K562 (cell line): ENCODE measurements at regions not wholly inside any gene's neighbourhood (a gene's known extent, or its start where the extent isn't known, plus 50 kb on each side); places are given as distances from the start of the nearest gene placed in this dataset.

Experiments
- ATAC-seq: fragments of 200-7000 bp; cut with Tn5 transposase; 3 replicates; pipeline ENCODE4 v1.9.1; 2020; ENCODE audit warnings: moderate library complexity
- BruUV-seq: library from RNA; stranded (reverse); fragments of 400-500 nt; replicated peaks from 2 replicates; lab custom pipeline; 2021; lab: Mats Ljungman, UMichigan
- CTCF ChIA-PET: fragments of 300-600 bp; formaldehyde crosslinking; extraction: SDS; loops from one replicate; lab custom pipeline; 2021; ENCODE audit warnings: low intra/inter-chr PET ratio; lab: Yijun Ruan, JAX
- POLR2A ChIA-PET: fragments of 300-600, 350-650 bp; sonication (Branson Sonifier 250); formaldehyde crosslinking; extraction: SDS; loops from one replicate; lab custom pipeline; 2021; ENCODE audit warnings: antibody characterized with exemption, inconsistent platforms; lab: Yijun Ruan, JAX
- DNase-seq, 4 experiments: peaks; one replicate each; pipeline versions ENCODE4 v3.0.0 to v3.0.0-alpha.2; 2011 to 2018; ENCODE audit warnings: low spot score in 3 of 4, mixed read lengths in 3 of 4; ENCODE audit errors: extremely low read depth in 1 of 4
- FAIRE-seq: peaks from 2 replicates; lab custom pipeline; 2011; peaks lifted over from hg19 to GRCh38; lab: Jason Lieb, UNC
- H2AFZ ChIP-seq: 2 replicates; pipeline ENCODE4 v1.6.0; 2011; ENCODE audit warnings: low read depth, low read length, control low read depth, inconsistent platforms
- H3K27ac ChIP-seq: fragments of 200-600 bp; 3 replicates; pipeline ENCODE4 v1.8.0; 2011; ENCODE audit warnings: low read depth, mild to moderate bottlenecking, control low read depth, inconsistent platforms, low read length, moderate library complexity, mixed read lengths; ENCODE audit errors: extremely low read depth
- H3K27me3 ChIP-seq, 2 experiments: fragments of 300-600 bp in 1 of 2; 2 replicates in 1 of 2; 3 replicates in 1 of 2; pipeline versions ENCODE4 v1.6.0 to v1.8.0; 2011; ENCODE audit warnings: inconsistent platforms in 2 of 2, low read length in 2 of 2, mild to moderate bottlenecking in 1 of 2, mixed read lengths in 1 of 2, moderate library complexity in 1 of 2; ENCODE audit not compliant: control insufficient read depth in 2 of 2, insufficient read depth in 2 of 2
- H3K36me3 ChIP-seq: fragments of 300-600 bp; 3 replicates; pipeline ENCODE4 v1.8.0; 2011; ENCODE audit warnings: mild to moderate bottlenecking, low read length, inconsistent platforms; ENCODE audit not compliant: control insufficient read depth, insufficient read depth
- H3K4me1 ChIP-seq, 2 experiments: fragments of 200-600 bp in 1 of 2; replicated peaks in 1 of 2; 2 replicates in 1 of 2; 3 replicates in 1 of 2; pipeline versions ENCODE4 v1.5.1 to v1.8.0; 2011; ENCODE audit warnings: inconsistent platforms in 2 of 2, low read length in 2 of 2, mild to moderate bottlenecking in 1 of 2, mixed read lengths in 1 of 2, moderate library complexity in 1 of 2; ENCODE audit not compliant: control insufficient read depth in 2 of 2, insufficient read depth in 2 of 2
- H3K4me2 ChIP-seq: 2 replicates; pipeline ENCODE4 v1.6.1; 2011; ENCODE audit warnings: low read length, control low read depth, inconsistent platforms, mixed read lengths; ENCODE audit not compliant: insufficient read depth
- H3K4me3 ChIP-seq: fragments of 200-600 bp; sonication (generic), shearing (Covaris generic); 2 replicates; pipeline ENCODE4 v1.5.1; 2016; ENCODE audit warnings: control low read depth, inconsistent platforms
- H3K79me2 ChIP-seq: fragments of 200-600 bp; 3 replicates; pipeline ENCODE4 v1.8.0; 2011; ENCODE audit warnings: low read length, inconsistent platforms; ENCODE audit not compliant: control insufficient read depth, insufficient read depth
- H3K9ac ChIP-seq, 2 experiments: 2 replicates each; pipeline versions ENCODE4 v1.6.0 to v1.6.1; 2011; ENCODE audit warnings: low read depth in 2 of 2, low read length in 2 of 2, control low read depth in 1 of 2, inconsistent platforms in 1 of 2, mild to moderate bottlenecking in 1 of 2, mixed read lengths in 1 of 2; ENCODE audit not compliant: insufficient read depth in 1 of 2
- H3K9me1 ChIP-seq: one replicate; pipeline ENCODE4 v1.6.0; 2011; ENCODE audit warnings: inconsistent platforms, mild to moderate bottlenecking, low read length, moderate library complexity; ENCODE audit not compliant: control insufficient read depth, insufficient read depth
- H3K9me3 ChIP-seq: replicated peaks from 2 replicates; pipeline ENCODE4 v1.5.1; 2011; ENCODE audit warnings: low read depth, low read length, inconsistent platforms; ENCODE audit not compliant: control insufficient read depth, insufficient read depth
- H4K20me1 ChIP-seq: replicated peaks from 2 replicates; pipeline ENCODE4 v1.6.1; 2011; ENCODE audit warnings: low read length, inconsistent platforms, mixed read lengths; ENCODE audit not compliant: control insufficient read depth, insufficient read depth
- POLR2H ChIP-seq: IDR thresholded peaks from 2 replicates; pipeline ENCODE4 v1.6.1; 2016; ENCODE audit warnings: missing genetic modification characterization, low read depth, mild to moderate bottlenecking, control low read depth, missing compliant biosample characterization, moderate library complexity
- SMC3 ChIP-seq: conservative IDR thresholded peaks from 2 replicates; pipeline ENCODE4 v1.6.1; 2011; ENCODE audit warnings: low read depth, low read length, improper control_type of control experiment; ENCODE audit not compliant: insufficient read depth
- TRIM28 ChIP-seq: fragments of 450-650 bp; IDR thresholded peaks from 2 replicates; pipeline ENCODE4 v1.6.1; 2017
- WGBS: fragments of 100-300 bp; shearing (Covaris generic); methylation state at CpG from one replicate; pipeline ENCODE4 v1.1.6; 2016; ENCODE audit warnings: low coverage, mixed read lengths; ENCODE audit not compliant: insufficient coverage; ENCODE audit errors: missing lambda C conversion rate; 5-methylcytosine and 5-hydroxymethylcytosine counted together
- in situ Hi-C: fragments of 300-500 bp; cut with MboI; formaldehyde crosslinking; loops from 4 replicates; pipeline ENCODE4 v1.15.0; 2018; ENCODE audit warnings: inconsistent platforms, mixed read lengths
- intact Hi-C: fragments of 100-400 bp; cut with micrococcal nuclease; formaldehyde crosslinking; loops from 2 replicates; pipeline ENCODE4 v1.14.2; 2022

DNA sequence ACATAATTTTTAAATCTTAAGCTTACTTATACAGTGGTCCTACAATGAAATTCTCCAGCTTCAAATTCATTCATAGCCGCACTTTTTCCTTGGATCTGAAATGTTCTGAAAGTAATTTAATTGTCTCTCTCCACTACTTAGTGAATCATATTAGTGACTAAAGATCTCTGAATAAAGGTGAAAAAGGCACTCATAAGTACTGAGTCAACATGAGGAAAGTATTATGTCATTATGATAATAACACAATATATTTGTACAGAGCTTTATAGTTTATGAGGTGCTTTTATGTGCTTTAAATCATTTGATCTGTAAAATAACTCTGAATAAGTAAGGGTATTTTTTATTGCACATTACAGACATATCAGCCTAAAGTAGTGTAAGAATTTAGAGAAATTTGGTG lies 628.2 kb upstream of the SLITRK5 start:
- Histone ChIP-seq H3K79me2 (no peaks in the 10 kb centered on the region), H3K9ac (no peak overlapping the region), H3K4me1 (no peaks in the 10 kb centered on the region), H3K9me3 (no peaks in the 10 kb centered on the region), H3K27me3 (no peaks in the 10 kb centered on the region), H3K4me3 (no peak overlapping the region), H2AFZ (no peak overlapping the region), H4K20me1 (no peaks in the 10 kb centered on the region), H3K27ac (no peak overlapping the region), H3K36me3 (no peaks in the 10 kb centered on the region), H3K4me2 (no peak overlapping the region), H3K9me1 (no peaks in the 10 kb centered on the region)
- in situ Hi-C loops (no loop called here), intact Hi-C loops (no loop called here)
- whole genome bisulfite sequencing: 12% methylated on average over 1 of the region's 1 CpG
- ATAC-seq: no peak
- BruUV-seq: no TSS peak
- no peak for TF ChIP-seq TRIM28
- FAIRE-seq: no peak
- DNase-seq: no peak
- POLR2A ChIA-PET: no interaction called here
- CTCF ChIA-PET: no interaction called here

DNA sequence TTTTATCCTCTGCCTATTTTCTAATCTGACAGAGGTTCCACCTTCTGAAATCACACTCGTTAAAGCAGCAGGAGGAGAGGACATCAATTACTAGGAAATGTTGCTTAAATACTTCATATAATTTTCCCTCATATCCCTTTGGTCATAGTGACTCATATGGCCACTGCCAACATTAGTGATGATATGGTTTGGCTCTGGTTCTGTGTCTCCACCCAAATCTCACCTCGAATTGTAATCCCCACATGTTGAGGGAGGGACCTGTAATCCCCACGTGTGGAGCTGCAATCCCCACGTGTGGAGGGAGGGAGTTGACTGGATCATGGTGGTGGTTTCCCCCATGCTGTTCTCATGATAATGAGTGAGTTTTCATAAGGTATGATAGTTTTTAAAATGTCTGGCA lies 618.4 kb upstream of the SLITRK5 start:
- no peak for ATAC-seq
- H3K36me3 ChIP-seq: no peaks in the 10 kb centered on the region
- H3K27ac ChIP-seq: no peak overlapping the region
- no peaks in the 10 kb centered on the region for H3K27me3 ChIP-seq
- POLR2A ChIA-PET: no interaction called here
- H3K9me1 ChIP-seq: no peaks in the 10 kb centered on the region
- H3K79me2 ChIP-seq: no peaks in the 10 kb centered on the region
- no peaks in the 10 kb centered on the region for H3K4me1 ChIP-seq
- in situ Hi-C loops: no loop called here
- TF ChIP-seq SMC3 (no peak), POLR2H (no peak)
- TF ChIP-seq, all 486 proteins: peak for 0
- no peak overlapping the region for H2AFZ ChIP-seq
- FAIRE-seq (no peak), DNase-seq (no peak)
- H3K4me2 ChIP-seq: no peak overlapping the region
- CTCF ChIA-PET: no interaction called here
- BruUV-seq: no TSS peak
- no peaks in the 10 kb centered on the region for H4K20me1 ChIP-seq
- no peaks in the 10 kb centered on the region for H3K9me3 ChIP-seq
- H3K9ac ChIP-seq: no peak overlapping the region
- H3K4me3 ChIP-seq: no peak overlapping the region
- intact Hi-C loops: no loop called here
- WGBS: 0% methylated on average over 4 of the region's 4 CpGs
